SH-SY5Y (cell line): ENCODE measurements at regions not wholly inside any gene's neighbourhood (a gene's known extent, or its start where the extent isn't known, plus 50 kb on each side); places are given as distances from the start of the nearest gene placed in this dataset.

Source experiments
- GATA2 ChIP-seq: IDR thresholded peaks from 2 replicates; pipeline ENCODE4 v1.6.1; 2011; ENCODE audit warnings: mild to moderate bottlenecking, low read depth, low read length
- GATA3 ChIP-seq: IDR thresholded peaks from 2 replicates; pipeline ENCODE4 v1.6.1; 2011; ENCODE audit warnings: low read depth, mild to moderate bottlenecking, low read length, moderate library complexity

DNA sequence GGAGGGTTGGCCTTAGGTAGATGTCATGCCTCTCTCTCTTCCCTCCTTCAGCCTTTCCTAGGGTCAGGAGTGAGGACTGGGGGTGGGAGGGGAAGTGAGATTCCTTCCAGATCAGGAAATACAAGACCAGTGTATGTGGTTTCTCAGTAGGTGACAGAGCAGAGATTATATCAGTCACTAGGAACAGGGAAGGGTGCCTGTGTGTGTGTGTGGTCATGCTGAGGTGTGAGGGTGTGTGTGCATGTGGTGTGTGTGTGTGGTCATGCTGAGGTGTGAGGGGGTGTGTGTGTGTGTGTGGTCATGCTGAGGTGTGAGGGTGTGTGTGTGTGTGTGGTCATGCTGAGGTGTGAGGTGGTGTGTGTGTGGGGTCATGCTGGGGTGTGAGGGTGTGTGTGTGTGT is 259.8 kb downstream of the LOXHD1 start:
- TF ChIP-seq GATA2 (no peak), GATA3 (no peak)
